IPS-NIHi7 (cell line): ENCODE measurements at regions not wholly inside any gene's neighbourhood (a gene's known extent, or its start where the extent isn't known, plus 50 kb on each side); places are given as distances from the start of the nearest gene placed in this dataset.
"Not testable (repeated sequence)": the region's sequence is repeated elsewhere in the genome, so short reads cannot be mapped to it uniquely, and the experiment has no call there.

Source experiments
- DNase-seq: peaks from one replicate; pipeline ENCODE4 v3.0.0; 2012; ENCODE audit warnings: mixed read lengths; ENCODE audit errors: extremely low spot score

DNA sequence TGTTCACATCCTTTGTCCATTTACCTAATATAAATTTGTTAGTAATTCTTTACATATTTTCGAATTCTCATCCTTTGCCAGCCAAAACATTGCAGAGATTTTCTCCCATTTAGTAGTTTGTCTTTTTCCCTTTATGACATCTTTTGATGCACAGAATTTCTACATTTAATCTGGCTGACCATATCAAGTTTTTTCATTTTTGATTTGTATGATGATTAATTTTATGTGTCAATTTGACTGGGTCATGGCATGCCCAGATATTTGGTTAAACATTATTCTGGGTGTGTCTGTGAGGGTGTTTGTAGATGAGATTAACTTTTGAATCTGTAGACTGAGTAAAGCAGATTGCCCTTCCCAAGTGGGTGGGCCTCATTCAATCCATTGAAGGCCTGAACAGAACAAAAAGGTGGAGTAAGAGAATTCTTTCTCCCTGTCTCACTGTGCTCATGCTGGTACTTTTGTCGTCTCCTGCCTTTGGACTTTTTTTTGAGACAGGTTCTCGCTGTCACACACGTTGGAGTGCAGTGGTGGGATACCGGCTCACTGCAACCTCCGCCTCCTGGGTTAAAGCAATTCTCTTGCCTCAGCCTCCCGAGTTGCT lies 72.1 kb upstream of the EPB41L1 start:
- no peak for DNase-seq

DNA sequence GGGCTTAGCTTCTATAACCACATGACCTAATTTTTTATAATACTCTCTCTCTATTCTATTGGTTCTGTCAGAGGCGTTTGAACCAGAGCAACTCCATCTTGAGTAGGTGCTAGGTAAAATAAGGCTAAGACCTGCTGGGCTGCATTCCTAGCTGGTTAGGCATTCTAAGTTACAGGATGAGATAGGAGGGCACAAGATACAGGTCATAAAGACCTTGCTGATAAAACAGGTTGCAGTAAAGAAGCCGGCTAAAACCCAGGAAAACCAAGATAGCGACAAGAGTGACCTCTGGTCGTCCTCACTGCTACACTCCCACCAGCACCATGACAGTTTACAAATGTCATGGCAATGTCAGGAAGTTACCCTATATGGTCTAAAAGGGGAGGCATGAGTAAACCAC lies 71.3 kb upstream of the EPB41L1 start:
- not testable (repeated sequence) for DNase-seq

DNA sequence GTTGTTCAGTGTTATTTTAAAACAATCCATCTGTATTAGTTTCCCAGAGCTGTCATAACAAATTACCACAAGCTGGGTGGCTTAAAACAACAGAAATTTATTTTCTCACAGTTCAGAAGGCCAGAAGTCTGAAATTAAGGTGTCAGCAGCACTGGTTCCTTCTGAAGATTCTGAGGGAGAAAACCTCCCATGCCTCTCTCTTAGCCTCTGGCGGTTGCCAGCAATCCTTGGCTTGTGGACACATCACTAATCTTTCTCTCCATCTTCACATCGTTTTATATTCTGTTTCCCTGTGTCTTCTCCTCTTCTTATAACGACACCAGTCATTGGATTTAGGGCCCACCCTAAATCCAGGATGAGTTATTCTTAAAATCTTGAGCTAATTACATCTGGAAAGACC lies 70.2 kb upstream of the EPB41L1 start:
- DNase-seq = no peak

DNA sequence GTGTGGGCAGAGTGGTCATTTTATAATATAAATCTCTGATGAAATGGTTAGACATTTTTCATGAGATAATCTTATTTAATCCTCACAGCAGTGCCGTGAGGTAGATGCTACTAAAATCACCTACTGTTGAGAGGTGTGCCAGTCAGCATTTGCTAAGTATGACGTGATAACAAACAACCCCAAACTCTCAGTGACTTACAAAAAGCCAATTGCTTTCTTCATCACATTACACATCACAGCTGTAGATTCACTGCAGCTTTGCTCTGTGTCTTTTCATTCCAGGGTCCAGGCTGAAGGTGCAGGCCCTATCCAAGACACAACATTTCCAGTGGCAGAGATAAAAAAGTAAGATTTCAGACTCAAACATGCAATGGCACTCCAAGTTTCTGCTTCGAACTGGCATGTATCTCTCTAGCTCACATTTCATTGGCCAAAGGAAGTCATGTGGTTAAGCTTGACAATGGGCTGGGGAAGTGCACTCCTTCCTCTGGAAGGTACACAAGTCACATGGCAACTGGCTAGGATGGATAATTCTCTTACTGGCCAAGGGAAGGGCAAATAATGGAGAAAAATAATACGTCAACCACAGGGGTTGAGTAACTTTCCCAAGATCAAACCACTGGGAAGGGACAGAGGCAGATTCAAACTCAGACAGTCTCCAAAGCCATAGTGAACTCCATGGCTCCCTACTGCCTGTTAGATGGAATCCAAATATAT lies 69.5 kb upstream of the EPB41L1 start:
- DNase-seq = no peak

DNA sequence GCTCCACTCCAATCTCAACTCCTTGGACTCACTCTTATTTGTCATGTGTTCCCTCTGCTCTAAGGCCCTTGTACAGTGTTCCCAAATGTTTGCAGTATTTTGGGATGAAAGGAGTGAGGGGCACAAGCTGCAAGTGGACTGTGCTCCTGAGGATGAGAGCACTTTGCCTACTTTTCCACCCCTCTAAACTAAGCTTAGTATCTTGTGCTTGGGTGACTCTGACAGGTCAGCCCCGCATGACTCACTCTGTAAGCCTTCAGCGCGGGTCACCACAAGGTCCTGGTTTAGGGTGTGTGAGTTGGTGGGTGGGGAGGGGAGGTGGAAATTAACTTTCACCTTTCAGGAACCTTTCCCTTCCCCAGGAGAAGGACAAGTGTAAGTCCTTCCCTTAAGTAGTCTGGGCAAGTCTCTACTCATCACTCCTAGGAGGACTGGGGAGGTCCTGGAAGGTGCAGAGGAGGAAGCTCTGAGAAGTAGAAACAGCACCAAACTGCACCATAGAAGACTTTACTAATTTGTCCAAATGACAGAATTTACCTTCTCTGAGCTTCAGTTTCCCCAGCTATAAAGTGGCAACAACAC lies 68.8 kb upstream of the EPB41L1 start:
- peak; percentile 57 for DNase-seq

DNA sequence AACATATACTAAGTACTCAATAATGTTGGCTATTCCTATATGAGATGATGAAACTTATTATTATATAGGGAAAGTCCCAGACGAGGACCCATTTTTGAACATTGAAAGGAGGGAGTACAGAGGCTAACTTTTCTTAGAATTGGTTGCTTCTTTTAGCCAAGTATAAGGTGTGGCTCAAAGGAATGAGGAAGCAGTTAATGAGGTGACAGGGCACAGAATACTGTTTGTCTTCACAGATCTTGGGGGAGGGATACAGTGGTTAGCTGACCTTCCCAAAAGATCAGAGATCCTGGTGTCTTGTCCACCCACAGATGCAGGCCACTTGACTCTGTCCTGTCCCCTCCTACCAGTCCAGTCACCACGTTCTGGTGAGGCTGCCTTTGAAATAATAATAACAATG lies 67.8 kb upstream of the EPB41L1 start:
- no peak for DNase-seq

DNA sequence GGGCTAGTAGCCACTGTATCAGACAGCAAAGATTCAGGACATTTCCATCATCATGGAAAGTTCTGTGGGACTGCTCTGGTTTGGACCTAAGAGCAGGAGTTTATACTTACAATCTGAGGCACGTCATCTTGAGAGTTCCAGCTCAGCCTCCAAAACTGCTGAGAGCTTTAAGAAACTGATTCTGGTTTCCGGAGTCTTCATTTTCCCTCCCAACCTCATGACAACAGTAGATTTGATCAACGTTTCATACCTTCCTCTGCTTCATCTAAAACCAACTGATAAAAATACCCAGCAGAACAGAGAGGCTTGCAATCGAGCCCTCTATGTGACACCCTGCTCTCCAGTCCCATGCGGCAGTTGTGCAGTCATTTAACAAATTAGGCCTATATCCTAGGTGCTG lies 64.3 kb upstream of the EPB41L1 start:
- no peak for DNase-seq

DNA sequence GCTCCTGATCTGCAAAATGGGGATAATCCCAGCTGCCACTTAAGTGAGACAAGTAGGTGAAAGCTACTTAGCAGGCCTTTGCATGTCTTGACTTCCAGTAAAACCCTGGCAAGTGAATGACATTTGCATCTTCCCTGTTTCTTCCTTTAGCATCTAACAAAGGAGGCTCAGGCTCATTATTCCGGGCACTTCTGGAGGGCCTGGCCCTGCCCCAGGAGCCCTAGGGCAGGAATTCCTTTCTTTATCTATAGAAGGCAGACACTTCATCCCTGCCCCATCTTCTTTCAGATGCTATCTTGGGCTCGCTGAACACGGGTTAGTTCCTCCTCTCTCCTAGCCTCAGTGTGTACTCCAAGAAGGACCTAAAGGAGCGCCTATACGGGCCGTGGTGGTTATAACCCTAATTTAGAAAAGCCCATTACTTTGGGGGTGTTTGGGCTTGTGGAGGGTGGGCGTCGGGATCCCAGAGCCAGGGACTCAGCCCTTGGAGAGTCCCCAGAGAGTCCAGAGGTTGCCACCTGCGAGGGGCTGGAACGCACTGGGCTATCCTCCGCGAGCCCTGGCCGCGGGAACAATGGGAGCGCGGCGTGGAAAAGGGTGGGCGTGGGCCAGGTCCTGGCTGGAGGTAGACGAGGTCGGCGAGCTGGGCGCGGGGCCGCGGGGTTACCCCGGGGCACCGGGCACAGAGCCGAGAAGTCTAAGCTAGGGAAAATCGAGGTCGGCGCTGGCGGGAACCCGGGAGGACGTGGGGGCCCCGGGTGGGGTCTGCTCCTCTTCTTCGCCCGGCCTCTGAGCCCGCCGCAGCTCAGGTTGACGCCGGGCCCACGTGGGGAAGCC lies 62.8 kb upstream of the EPB41L1 start:
- DNase-seq = peak; percentile 59

DNA sequence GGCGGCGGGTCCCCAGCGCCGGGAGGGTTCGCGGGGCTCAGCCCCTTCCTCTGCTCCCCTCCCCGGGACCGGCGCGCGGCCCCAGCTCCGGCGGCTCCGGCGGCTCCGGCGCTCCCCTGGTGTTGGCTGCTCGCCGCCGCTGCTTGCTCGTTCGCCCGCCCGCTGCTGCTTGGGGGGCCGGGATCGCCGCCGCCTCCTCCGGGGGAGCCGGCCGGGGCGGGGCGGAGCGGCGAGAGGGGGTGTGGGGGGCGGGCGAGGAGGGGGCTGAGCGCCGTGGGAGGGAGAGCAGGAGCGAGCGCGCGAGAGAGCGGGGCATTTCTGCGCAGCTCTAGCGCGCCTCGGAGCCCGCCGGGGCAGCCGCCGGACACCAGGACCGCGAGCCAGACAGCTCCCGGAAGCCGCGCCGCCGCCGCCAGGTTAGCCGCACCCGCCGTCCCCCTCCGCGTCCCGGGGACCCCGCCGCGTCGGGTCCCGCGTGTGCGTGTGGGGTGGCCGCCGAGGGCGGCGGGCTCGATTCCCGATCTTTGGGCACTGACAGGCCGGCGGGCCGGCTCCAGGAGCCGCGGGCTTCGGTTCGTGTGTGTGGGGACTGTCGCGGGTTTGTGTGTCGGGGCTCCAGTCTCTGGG lies 62.0 kb upstream of the EPB41L1 start:
- DNase-seq = no peak

DNA sequence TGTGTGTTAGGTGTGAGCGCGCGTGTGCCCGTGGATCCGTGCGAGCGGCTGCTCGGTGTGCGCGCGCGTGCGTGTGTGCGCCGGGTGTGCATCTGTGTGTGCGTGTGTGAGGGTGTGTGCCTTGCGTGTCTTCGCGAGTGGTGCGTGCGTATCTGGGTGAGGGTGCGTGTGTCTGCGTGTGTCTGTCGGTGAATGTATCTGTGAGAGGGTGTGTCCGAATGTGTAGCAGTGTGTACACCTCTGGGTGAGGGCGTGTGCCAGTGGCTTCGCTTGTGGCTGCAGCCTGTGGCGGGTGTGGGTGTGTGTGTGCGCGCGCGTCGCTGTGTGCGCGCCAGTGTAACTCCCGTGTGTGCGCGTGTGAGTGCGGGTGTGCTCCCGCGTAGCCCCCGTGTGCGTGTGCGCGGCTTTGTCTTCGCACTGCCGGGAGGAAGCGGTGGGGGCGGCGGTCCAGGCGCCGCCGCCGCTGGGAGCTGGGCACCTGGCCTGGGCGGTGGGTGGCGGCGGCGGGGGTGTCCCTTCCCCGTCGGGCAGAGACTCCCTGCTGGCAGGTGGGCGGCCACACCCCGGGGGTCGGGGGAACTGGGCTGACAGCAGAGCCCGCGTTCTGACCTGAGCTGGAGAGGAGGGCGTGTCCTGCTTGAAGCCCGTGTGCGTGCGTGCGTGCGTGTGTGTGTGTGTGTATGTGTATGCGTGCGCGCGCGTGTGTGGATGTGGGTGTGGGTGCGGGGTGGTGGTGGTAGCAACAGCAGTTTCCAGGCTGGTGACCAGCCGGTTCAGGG lies 61.3 kb upstream of the EPB41L1 start:
- DNase-seq = no peak

DNA sequence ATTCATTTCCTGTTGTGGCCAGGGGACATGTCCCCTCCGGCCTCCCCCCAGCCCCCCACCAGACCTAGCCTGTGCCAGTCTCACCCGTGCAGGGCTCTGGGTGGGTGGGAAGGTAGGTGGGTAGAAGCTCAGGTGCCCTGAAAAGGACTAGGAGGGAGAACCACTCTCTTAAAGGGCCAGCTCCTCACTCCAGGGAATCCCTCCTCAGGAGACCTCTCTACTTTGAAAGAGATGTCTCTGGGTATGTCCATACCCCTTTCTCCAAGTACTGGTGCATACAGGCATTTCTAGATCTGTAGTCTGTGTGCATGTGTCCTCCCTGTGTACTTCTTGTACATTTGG lies 60.8 kb upstream of the EPB41L1 start:
- no peak for DNase-seq

DNA sequence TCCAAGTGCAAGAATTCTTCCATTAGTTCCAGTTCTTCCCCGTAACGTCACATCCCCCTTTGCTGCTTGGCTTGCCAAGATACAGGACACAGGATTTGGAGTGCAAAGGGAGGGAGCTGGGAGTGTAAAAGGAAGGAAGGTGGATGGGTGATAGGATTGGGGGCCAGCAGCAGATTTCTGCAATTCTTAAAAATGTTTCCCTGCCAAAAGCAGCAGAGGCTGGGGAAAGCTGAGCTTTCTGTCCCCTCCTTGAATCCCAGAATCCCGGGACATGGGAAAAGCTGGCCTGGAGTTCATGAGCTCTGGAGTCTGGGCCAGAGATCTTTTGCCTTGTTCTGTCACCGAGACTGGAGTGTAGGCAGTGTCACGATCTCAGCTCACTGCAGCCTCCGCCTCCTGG lies 60.0 kb upstream of the EPB41L1 start:
- no peak for DNase-seq

DNA sequence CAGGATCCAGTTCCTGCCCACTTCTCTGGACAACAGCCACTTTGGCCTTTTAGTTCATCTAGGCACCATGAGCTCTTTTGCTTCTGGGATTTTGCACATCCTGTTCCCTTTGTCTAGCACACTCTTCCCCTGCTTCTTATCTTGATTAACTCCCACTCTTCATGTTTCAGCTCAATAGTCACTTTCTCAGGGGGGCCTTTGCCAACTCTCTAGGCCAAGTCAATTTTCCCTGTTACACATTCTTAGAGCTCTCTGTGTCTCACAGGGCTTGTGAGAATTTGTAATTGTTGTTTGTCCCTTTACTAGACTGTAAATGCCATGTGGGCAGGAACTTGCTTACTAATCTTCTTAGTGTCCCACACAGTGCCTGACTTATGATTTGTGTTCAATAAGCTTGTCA lies 58.1 kb upstream of the EPB41L1 start:
- no peak for DNase-seq

DNA sequence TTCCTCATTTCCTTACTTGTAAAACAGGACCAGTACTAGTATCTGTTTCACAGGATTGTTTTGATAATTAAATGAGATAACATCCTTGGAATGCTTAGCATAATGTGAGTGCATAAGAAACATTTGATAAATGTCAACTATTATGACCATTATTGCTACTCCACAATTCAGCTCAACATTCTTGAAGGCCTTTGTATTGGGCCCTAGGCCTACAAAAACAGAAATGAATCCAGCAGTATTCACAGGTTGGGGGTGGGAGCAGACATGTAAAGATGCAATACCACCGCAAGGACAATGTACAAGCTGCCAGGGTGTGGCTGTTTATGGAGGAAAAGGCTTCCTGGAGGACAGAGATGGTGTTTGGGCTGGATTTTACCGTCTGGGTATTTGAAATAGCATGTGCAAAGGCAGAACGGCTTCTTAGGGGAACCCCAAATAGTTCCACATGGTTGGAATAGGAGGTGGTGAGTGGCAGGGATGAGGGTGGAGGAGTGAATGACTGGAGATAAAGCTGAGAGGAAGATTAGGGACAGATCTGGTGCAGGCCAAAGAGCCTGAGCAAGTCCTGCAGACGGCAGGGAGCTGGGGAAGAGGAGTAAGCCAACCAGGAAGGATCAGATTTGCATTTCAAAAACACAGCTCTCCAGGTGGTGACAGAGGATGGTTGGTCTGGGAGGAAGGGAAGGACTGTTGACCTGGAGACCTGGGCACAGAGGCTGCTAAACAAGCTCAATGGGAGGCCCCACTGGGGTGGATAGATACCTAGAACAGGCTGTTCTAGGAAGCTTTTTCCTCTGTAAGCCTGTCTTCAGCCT lies 57.0 kb upstream of the EPB41L1 start:
- peak; percentile 85 for DNase-seq

DNA sequence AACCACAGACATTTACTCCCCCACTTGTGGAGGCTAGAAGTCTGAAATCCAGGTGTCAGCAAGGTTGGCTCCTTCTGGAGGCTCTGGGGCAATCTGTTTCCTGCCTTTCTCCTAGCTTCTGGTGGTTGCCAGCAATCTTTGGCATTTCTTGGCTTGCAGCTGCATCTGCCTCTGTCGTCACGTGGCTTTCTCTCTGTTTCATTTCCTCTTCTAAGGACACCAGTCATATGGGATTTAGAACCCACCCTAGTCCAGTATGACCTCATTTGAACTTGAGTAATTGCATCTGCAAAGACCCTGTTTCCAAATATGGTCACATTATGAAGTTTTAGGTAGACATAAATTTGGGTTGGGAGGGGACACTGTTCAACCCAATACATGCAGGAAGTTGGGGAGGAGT lies 56.2 kb upstream of the EPB41L1 start:
- no peak for DNase-seq

DNA sequence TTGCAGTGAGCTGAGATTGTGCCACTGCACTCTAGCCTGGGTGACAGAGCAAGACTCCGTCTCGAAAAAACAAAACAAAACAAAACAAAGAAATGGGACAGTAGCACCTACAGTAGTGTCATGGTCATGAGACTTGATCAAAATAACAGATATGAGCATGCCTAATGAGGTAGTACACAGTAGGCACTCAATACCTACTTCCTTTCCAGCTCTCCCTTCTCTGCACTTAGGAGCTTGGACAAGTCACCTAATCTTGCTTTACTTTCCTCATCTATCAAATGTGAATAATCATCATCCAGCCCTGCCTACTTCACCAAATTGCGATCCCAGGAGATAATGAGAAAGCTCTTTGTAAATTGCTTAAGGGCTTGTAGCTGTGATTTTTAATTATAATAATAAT lies 55.4 kb upstream of the EPB41L1 start:
- no peak for DNase-seq

DNA sequence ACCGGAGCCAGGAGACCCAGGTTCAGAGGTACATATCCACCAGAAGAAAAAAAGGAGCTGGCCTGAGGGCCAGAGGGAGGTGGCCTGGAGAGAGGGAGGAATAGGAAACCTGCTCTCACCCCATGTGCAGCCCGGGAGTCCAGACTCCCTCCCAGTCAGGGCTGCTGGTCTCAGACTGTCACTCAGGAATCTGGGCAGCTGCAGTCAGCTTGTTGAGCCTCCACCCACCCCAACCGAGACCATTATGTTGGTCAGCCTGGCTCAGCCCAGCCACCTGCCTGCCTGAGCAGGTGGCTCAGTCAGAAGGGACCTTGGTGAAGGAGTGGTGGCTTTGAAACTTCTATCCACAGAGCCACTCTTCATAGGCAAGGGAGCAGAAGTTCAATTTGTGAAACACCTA lies 53.3 kb upstream of the EPB41L1 start:
- no peak for DNase-seq

DNA sequence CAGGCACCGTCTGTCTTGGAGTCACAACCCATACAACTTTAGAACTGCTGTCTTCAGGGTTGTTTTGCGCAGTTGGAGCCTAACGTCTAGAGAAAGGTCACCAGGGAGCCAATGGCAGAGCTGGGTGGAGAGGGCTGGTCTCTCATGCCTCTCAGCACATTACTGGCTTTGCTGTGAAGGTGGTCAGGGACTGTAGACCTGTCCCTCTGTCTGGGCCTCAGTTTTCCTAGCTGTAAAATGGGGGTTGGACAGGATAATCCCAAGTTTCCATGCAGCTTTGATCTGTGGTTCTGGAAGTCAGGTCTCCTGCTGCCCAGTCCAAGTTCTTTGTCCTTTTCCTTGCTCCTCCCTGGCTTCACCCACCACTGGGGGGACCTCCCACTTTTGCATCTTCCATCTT lies 52.2 kb upstream of the EPB41L1 start:
- DNase-seq = no peak

DNA sequence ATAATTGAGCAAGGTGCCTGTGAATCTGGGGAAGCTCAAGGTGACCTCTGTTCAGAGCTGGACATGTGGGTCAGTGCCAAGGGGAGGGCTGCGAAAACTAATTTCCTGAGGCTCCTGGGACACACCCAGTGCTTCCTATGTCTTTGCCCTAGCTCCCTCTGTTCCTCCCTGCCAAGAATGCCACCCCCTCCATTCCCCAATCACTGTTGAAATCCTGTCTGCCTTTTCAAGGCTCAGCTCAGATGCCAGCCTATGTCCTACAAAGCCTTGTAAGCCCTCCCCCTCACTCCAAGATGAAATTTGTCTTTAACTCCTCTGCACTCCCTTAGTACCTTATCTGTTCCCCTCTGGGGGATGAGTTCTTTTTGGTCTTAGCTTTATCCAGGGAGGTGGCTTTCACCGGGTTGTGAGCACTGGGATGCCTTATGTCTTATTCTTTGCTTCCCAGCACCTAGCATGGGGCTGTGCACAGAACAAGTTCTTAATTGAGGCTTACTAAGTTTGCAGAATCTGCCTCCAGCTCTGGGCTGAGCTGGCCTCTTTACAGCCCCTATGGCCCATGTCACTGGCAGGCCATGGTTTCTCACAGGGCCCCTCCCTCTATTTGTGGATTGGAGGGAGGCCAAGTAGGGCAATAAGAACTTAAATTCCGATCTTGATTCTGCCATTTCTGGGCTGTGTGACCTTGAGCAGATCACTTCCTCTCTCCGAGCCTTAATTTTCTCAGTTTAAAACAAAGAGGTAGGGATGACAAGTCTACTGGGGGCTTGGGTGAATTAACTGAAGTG lies 51.5 kb upstream of the EPB41L1 start:
- no peak for DNase-seq

DNA sequence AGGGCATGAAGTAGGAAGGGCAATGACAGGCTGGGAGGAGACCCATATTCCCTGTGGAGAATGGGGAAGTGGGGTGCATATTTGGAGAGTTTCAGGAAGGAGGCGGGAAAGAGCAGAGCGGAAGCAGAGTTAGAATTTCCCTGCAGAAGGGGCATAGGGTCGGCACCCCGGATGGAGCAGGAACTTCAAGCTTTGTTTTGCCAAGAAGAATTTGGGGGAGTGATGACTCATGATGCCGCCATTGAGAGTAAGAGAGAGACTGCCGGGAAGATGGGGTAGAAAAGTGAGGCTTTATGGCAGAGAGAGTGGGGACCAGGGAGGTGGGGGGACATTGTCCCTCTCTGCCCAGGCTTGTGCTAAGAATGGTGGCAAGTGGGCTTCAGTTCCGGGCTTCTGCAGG lies 50.3 kb upstream of the EPB41L1 start:
- no peak for DNase-seq
